Peyer's patch (tissue), 4 donors: ENCODE measurements at regions not wholly inside any gene's neighbourhood (a gene's known extent, or its start where the extent isn't known, plus 50 kb on each side); places are given as distances from the start of the nearest gene placed in this dataset.

Experiments
- DNase-seq, 3 donors: peaks; one replicate each; pipeline ENCODE4 v3.0.0-alpha.2; 2017 to 2019
- H3K27ac ChIP-seq, 4 donors: fragments of 200-600 bp; sonication (generic); one replicate each; pipeline ENCODE4 v1.5.1; 2016 to 2019
- H3K27me3 ChIP-seq, 2 donors: fragments of 200-600 bp; sonication (generic); one replicate each; pipeline ENCODE4 v1.5.1; 2019
- H3K36me3 ChIP-seq, 3 donors: fragments of 200-600 bp; sonication (generic); one replicate each; pipeline ENCODE4 v1.5.1; 2016 to 2019
- H3K4me1 ChIP-seq, 4 donors: fragments of 200-600 bp; sonication (generic); one replicate each; pipeline ENCODE4 v1.5.1; 2016 to 2019
- H3K4me3 ChIP-seq, 4 donors: fragments of 200-600 bp; sonication (generic); 1 replicate in 3 of 4; 2 replicates in 1 of 4; pipeline ENCODE4 v1.5.1; 2016 to 2019; ENCODE audit warnings: mild to moderate bottlenecking in 1 of 4
- H3K9me3 ChIP-seq, 4 donors: fragments of 200-600 bp; sonication (generic); one replicate each; pipeline ENCODE4 v1.5.1; 2016 to 2019; ENCODE audit warnings: mild to moderate bottlenecking in 1 of 4
- POLR2A ChIP-seq, 2 donors: fragments of 450-650 bp; IDR thresholded peaks; one replicate each; pipeline ENCODE4 v1.5.1; 2017; ENCODE audit warnings: antibody characterized with exemption in 2 of 2, mild to moderate bottlenecking in 2 of 2, moderate library complexity in 2 of 2
- TF ChIP-seq, protein P1 (sequence below), 6 experiments: fragments of 450-650 bp in 4 of 6; fragments of 200-600 bp in 2 of 6; sonication (generic) in 1 of 6; IDR thresholded peaks; one replicate each; pipeline ENCODE4 v1.5.1; 2017 to 2019; ENCODE audit warnings: antibody characterized with exemption in 6 of 6, mild to moderate bottlenecking in 3 of 6, moderate library complexity in 1 of 6

DNA sequence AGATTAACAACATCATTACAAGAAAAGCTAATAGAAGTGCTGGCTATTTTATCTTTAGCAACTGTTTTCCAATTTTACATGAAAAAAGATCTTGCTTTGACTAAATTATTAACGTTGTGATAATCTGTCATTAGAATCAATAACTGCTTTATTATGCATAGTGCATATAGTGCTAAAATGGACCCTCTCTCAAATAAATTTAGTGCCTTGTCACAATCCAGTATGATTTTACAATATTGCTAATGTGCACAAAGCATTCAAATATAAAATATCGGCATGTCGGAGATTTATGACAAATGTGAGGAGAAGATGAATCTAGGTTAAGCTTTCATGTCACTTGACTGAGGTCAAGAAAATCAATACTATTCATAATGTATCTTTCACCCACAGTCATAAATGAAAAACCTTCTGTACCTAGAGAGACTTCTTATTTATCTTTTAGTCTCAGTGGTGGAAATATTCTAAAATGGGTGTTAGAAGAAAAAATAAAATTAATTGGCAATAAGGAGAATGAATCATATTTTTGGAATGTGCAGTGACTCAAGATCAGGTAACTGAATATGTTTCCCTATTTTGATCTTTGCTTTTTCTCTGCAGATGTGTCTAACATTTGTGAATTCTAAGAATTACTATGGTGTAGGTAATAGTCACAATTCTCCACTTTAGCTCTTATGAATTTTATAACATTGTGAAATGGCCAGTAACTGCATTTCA is 672.9 kb upstream of the GRAMD2B start:
- H3K36me3 ChIP-seq: no peaks in the 10 kb centered on the region
- TF ChIP-seq POLR2A (IDR thresholded peaks at IDR 0.05): no peak
- TF ChIP-seq, protein P1, sequence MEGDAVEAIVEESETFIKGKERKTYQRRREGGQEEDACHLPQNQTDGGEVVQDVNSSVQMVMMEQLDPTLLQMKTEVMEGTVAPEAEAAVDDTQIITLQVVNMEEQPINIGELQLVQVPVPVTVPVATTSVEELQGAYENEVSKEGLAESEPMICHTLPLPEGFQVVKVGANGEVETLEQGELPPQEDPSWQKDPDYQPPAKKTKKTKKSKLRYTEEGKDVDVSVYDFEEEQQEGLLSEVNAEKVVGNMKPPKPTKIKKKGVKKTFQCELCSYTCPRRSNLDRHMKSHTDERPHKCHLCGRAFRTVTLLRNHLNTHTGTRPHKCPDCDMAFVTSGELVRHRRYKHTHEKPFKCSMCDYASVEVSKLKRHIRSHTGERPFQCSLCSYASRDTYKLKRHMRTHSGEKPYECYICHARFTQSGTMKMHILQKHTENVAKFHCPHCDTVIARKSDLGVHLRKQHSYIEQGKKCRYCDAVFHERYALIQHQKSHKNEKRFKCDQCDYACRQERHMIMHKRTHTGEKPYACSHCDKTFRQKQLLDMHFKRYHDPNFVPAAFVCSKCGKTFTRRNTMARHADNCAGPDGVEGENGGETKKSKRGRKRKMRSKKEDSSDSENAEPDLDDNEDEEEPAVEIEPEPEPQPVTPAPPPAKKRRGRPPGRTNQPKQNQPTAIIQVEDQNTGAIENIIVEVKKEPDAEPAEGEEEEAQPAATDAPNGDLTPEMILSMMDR (IDR thresholded peaks at IDR 0.05): no peak
- no peak overlapping the region for H3K4me3 ChIP-seq

DNA sequence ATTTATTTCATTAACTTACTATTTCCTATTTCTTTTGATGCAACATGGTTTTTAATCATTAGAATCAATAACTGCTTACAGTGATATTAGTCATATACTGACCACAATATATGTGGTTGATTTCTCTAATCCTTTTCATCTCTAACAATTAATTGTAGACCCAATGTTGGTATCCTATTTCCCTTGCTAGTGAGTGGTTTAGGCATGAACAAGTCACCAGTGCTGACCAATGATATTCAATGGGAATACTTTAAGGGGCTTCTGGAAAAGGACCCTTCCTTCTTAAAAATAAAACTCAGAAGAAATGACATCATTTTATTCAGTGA is 672.4 kb upstream of the GRAMD2B start:
- no peaks in the 10 kb centered on the region for H3K9me3 ChIP-seq
- no peak overlapping the region for H3K27ac ChIP-seq
- DNase-seq: no peak
- H3K4me3 ChIP-seq: no peak overlapping the region
- no peaks in the 10 kb centered on the region for H3K4me1 ChIP-seq
- no peaks in the 10 kb centered on the region for H3K27me3 ChIP-seq
- no peak for TF ChIP-seq POLR2A (IDR thresholded peaks at IDR 0.05)
- TF ChIP-seq, protein P1 (IDR thresholded peaks at IDR 0.05): no peak
- H3K36me3 ChIP-seq: no peaks in the 10 kb centered on the region

More for the DNA sequence above, 672.9 kb upstream of the GRAMD2B start:
- Histone ChIP-seq H3K9me3 (no peaks in the 10 kb centered on the region), H3K27me3 (no peaks in the 10 kb centered on the region), H3K27ac (no peak overlapping the region), H3K4me1 (no peaks in the 10 kb centered on the region)
- no peak for DNase-seq

DNA sequence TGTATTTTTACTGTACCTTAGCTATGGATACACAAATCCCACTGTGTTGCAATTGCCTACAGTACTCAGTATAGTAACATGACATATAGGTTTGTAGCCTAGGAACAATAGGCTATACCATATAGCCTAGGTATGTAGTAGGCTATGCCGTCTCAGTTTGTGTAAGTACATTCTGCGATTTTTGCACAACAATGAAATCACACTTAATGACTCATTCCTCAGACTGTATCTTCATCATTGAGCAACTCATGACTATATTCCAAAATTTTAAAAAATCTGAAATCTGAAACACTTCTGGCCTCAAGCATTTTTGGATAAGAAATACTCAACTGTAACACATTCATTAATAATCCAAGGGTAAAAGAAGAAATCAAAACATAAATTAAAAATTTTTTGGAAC is 666.8 kb upstream of the GRAMD2B start:
- Histone ChIP-seq H3K4me1 (no peaks in the 10 kb centered on the region), H3K36me3 (no peaks in the 10 kb centered on the region), H3K27me3 (no peaks in the 10 kb centered on the region), H3K27ac (no peak overlapping the region), H3K4me3 (no peak overlapping the region), H3K9me3 (no peaks in the 10 kb centered on the region)
- DNase-seq: no peak
- TF ChIP-seq, protein P1 (IDR thresholded peaks at IDR 0.05): no peak
- TF ChIP-seq POLR2A (IDR thresholded peaks at IDR 0.05): no peak

DNA sequence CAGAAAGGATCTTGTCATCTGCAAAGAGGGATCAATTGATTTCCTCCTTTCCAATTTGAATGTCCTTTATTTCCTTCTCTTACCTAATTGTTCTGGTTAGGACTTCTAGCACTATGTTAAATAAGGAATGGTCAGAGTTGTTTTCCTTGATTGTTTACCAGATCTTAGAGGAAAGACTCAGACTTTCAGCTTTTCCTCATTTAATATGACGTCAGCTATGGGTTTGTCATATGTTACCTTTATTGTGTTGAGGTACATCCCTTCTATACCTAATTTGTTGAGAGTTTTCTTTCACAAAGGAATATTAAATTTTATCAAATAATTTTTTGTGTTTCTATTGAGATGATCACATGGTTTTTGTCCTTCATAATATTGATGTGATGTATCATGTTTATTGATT is 656.5 kb upstream of the GRAMD2B start:
- Histone ChIP-seq H3K4me3 (no peak overlapping the region), H3K4me1 (no peaks in the 10 kb centered on the region), H3K27ac (no peak overlapping the region), H3K27me3 (no peaks in the 10 kb centered on the region), H3K36me3 (no peaks in the 10 kb centered on the region), H3K9me3 (no peaks in the 10 kb centered on the region)
- no peak for DNase-seq
- TF ChIP-seq, protein P1 (IDR thresholded peaks at IDR 0.05): no peak
- no peak for TF ChIP-seq POLR2A (IDR thresholded peaks at IDR 0.05)

DNA sequence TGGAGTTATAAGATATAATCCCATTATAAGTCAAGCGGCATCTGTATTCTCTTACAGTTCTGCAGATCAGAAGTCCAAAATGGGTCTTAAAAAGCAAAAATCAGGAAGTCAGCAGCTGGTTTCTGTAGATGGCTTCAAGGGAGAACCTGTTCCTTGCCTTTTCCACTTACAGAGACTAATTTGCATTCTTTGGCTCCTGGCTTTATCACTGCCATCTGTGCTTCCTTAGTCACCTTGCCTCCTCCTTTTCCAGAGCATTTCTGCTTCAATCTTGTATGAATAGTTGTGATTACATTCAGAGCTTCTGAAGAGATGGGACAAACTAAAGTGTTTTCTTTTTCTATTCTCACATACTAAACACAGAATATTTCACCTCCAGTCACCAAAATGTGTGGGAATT is 647.3 kb upstream of the GRAMD2B start:
- Histone ChIP-seq H3K4me3 (no peak overlapping the region), H3K4me1 (no peaks in the 10 kb centered on the region), H3K9me3 (no peaks in the 10 kb centered on the region), H3K27me3 (no peaks in the 10 kb centered on the region), H3K36me3 (no peaks in the 10 kb centered on the region), H3K27ac (no peak overlapping the region)
- TF ChIP-seq, protein P1 (IDR thresholded peaks at IDR 0.05): no peak
- no peak for TF ChIP-seq POLR2A (IDR thresholded peaks at IDR 0.05)
- DNase-seq: no peak
